ENCODE measurements at regions not wholly inside any gene's neighbourhood (a gene's known extent, or its start where the extent isn't known, plus 50 kb on each side); places are given as distances from the start of the nearest gene placed in this dataset.

- peaks cover 12 to 23% (median 18%) of the 10 kb centered on the region in 10 experiments for H3K4me1 ChIP-seq
- H3K4me2 ChIP-seq, result no peak overlapping the region
- no peak for TF ChIP-seq Cebpa-rat (IDR thresholded peaks at IDR 0.05)
- H3K9ac ChIP-seq, result no peak overlapping the region
- H4K20me1 ChIP-seq, result no peaks in the 10 kb centered on the region
- peaks cover 4 to 40% (median 25%) of the 10 kb centered on the region in 11 experiments; a peak in 20 of 22 replicates for H3K9me3 ChIP-seq (replicated peaks in 1 of 11)
- H3K27me3 ChIP-seq, result no peaks in the 10 kb centered on the region
- no peak overlapping the region for H3K27ac ChIP-seq
- H3K36me3 ChIP-seq, result peaks cover 0 to 11% (median 0%) of the 10 kb centered on the region in 11 experiments; a peak in 1 of 22 replicates
- no peak overlapping the region for H3K4me3 ChIP-seq
Measured at GRCh38 chr4:186775902-186776301, 52.2 kb upstream of the FAT1 start.

- Histone ChIP-seq H3K27me3 (no peaks in the 10 kb centered on the region), H3K4me3 (peak overlapping the region in 6 of 10 experiments; percentile 12 to 35 (median 31); a peak in 10 of 20 replicates), H3K36me3 (peaks cover 0 to 11% (median 0%) of the 10 kb centered on the region in 11 experiments; a peak in 1 of 22 replicates), H3K9me3 (replicated peaks in 1 of 11) (peaks cover 4 to 48% (median 25%) of the 10 kb centered on the region in 11 experiments; a peak in 20 of 22 replicates), H3K4me1 (peaks cover 12 to 23% (median 18%) of the 10 kb centered on the region in 10 experiments), H3K4me2 (peak overlapping the region; percentile 61 to 81 (median 67)), H3K9ac (peak overlapping the region in 10 of 11 experiments; percentile 22 to 64 (median 36); a peak in 10 of 22 replicates), H3K27ac (peak overlapping the region; percentile 27 to 78 (median 71); a peak in 21 of 22 replicates), H4K20me1 (no peaks in the 10 kb centered on the region)
- TF ChIP-seq Cebpa-rat (IDR thresholded peaks at IDR 0.05), result no peak
Measured at GRCh38 chr4:186778134-186778533, 54.5 kb upstream of the FAT1 start.

- TF ChIP-seq Cebpa-rat (IDR thresholded peaks at IDR 0.05), result no peak
- Histone ChIP-seq H3K9me3 (replicated peaks in 1 of 11) (peaks cover 4 to 46% (median 20%) of the 10 kb centered on the region in 11 experiments; a peak in 20 of 22 replicates), H3K4me3 (no peak overlapping the region), H3K4me1 (peaks cover 12 to 23% (median 18%) of the 10 kb centered on the region in 10 experiments), H3K4me2 (no peak overlapping the region), H3K27me3 (no peaks in the 10 kb centered on the region), H3K36me3 (peaks cover 0 to 11% (median 0%) of the 10 kb centered on the region in 11 experiments; a peak in 1 of 22 replicates), H3K27ac (no peak overlapping the region), H4K20me1 (no peaks in the 10 kb centered on the region), H3K9ac (no peak overlapping the region)
Measured at GRCh38 chr4:186780291-186781031, 56.8 kb upstream of the FAT1 start.

GRCh38 chr4:186781032-186781917 lies 57.6 kb upstream of the FAT1 start:
- Histone ChIP-seq H3K9ac (no peak overlapping the region), H3K4me1 (peaks cover 12 to 23% (median 18%) of the 10 kb centered on the region in 10 experiments), H3K9me3 (replicated peaks in 1 of 11) (peaks cover 4 to 45% (median 20%) of the 10 kb centered on the region in 11 experiments; a peak in 20 of 22 replicates), H3K27me3 (no peaks in the 10 kb centered on the region), H3K27ac (no peak overlapping the region), H4K20me1 (no peaks in the 10 kb centered on the region), H3K4me2 (no peak overlapping the region), H3K4me3 (no peak overlapping the region), H3K36me3 (peaks cover 0 to 11% (median 0%) of the 10 kb centered on the region in 11 experiments; a peak in 1 of 22 replicates)
- TF ChIP-seq Cebpa-rat (IDR thresholded peaks at IDR 0.05), result no peak

- no peak overlapping the region for H3K27ac ChIP-seq
Measured at GRCh38 chr4:186782302-186782701, 58.6 kb upstream of the FAT1 start.

GRCh38 chr4:186787536-186787935 lies 63.9 kb upstream of the FAT1 start:
- Histone ChIP-seq H4K20me1 (no peaks in the 10 kb centered on the region), H3K4me1 (no peaks in the 10 kb centered on the region), H3K9ac (no peak overlapping the region), H3K4me2 (no peak overlapping the region), H3K4me3 (no peak overlapping the region), H3K27ac (no peak overlapping the region), H3K27me3 (no peaks in the 10 kb centered on the region), H3K9me3 (replicated peaks in 1 of 11) (peaks cover 0 to 8% (median 0%) of the 10 kb centered on the region in 11 experiments; a peak in 8 of 22 replicates), H3K36me3 (no peaks in the 10 kb centered on the region)
- no peak for TF ChIP-seq Cebpa-rat (IDR thresholded peaks at IDR 0.05)

More at GRCh38 chr4:186782302-186782701, 58.6 kb upstream of the FAT1 start:
- Histone ChIP-seq H3K9me3 (replicated peaks in 1 of 11) (peaks cover 4 to 39% (median 20%) of the 10 kb centered on the region in 11 experiments; a peak in 20 of 22 replicates), H3K36me3 (peaks cover 0 to 11% (median 0%) of the 10 kb centered on the region in 11 experiments; a peak in 1 of 22 replicates), H3K4me3 (no peak overlapping the region), H3K4me1 (peaks cover 10 to 15% (median 13%) of the 10 kb centered on the region in 10 experiments), H3K27me3 (no peaks in the 10 kb centered on the region), H3K9ac (no peak overlapping the region), H3K4me2 (no peak overlapping the region), H4K20me1 (no peaks in the 10 kb centered on the region)
- TF ChIP-seq Cebpa-rat (IDR thresholded peaks at IDR 0.05), result no peak

- Histone ChIP-seq H3K36me3 (no peaks in the 10 kb centered on the region), H3K4me2 (no peak overlapping the region), H3K9me3 (replicated peaks in 1 of 11) (peaks cover 0 to 17% (median 11%) of the 10 kb centered on the region in 11 experiments; a peak in 11 of 22 replicates), H3K27me3 (no peaks in the 10 kb centered on the region), H3K9ac (no peak overlapping the region), H3K27ac (no peak overlapping the region), H3K4me3 (no peak overlapping the region), H3K4me1 (peaks cover 0 to 8% (median 0%) of the 10 kb centered on the region in 10 experiments; a peak in 2 of 20 replicates), H4K20me1 (no peaks in the 10 kb centered on the region)
- no peak for TF ChIP-seq Cebpa-rat (IDR thresholded peaks at IDR 0.05)
Measured at GRCh38 chr4:186789651-186790050, 66.0 kb upstream of the FAT1 start.

- Histone ChIP-seq H3K4me2 (no peak overlapping the region), H3K9me3 (replicated peaks in 1 of 11) (peaks cover 0 to 22% (median 11%) of the 10 kb centered on the region in 11 experiments; a peak in 11 of 22 replicates), H3K4me3 (no peak overlapping the region), H3K27me3 (no peaks in the 10 kb centered on the region), H3K4me1 (peaks cover 0 to 8% (median 0%) of the 10 kb centered on the region in 10 experiments; a peak in 2 of 20 replicates), H3K36me3 (no peaks in the 10 kb centered on the region), H3K9ac (no peak overlapping the region), H4K20me1 (no peaks in the 10 kb centered on the region), H3K27ac (no peak overlapping the region)
- TF ChIP-seq Cebpa-rat (IDR thresholded peaks at IDR 0.05), result no peak
Measured at GRCh38 chr4:186790630-186791029, 67.0 kb upstream of the FAT1 start.

Measured in BLaER1 treated with 17β-estradiol and CSF1 and Interleukin-3, amounts not matched to agents 10 nM and 100 nM (cell line).